HG03457 (cell line): ENCODE measurements at regions not wholly inside any gene's neighbourhood (a gene's known extent, or its start where the extent isn't known, plus 50 kb on each side); places are given as distances from the start of the nearest gene placed in this dataset.
"Not testable (repeated sequence)": the region's sequence is repeated elsewhere in the genome, so short reads cannot be mapped to it uniquely, and the experiment has no call there.

Source experiments
- ATAC-seq: cut with Tn5 transposase; IDR thresholded peaks from one replicate; pipeline ENCODE4 v1.9.1; 2021; ENCODE audit warnings: moderate number of reproducible peaks; ENCODE audit not compliant: unreplicated experiment

DNA sequence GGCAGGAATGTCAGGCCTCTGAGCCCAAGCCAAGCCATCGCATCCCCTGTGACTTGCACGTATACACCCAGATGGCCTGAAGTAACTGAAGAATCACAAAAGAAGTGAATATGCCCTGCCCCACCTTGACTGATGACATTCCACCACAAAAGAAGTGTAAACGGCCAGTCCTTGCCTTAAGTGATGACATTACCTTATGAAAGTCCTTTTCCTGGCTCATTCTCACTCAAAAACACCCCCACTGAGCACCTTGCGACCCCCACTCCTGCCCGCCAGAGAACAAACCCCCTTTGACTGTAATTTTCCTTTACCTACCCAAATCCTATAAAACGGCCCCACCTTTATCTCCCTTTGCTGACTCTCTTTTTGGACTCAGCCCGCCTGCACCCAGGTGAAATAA lies 185.8 kb upstream of the MEIS1 start:
- not testable (repeated sequence) for ATAC-seq

DNA sequence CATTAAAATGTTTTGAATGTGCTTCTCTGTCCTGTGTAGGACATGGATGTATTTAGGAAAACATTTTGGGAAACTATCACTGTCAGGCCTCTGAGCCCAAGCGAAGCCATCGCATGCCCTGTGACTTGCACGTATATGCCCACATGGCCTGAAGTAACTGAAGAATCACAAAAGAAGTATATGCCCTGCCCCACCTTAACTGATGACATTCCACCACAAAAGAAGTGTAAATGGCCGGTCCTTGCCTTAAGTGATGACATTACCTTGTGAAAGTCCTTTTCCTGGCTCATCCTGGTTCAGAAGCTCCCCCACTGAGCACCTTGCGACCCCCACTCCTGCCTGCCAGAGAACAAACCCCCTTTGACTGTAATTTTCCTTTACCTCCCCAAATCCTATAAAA lies 191.1 kb upstream of the MEIS1 start:
- ATAC-seq, result not testable (repeated sequence)

DNA sequence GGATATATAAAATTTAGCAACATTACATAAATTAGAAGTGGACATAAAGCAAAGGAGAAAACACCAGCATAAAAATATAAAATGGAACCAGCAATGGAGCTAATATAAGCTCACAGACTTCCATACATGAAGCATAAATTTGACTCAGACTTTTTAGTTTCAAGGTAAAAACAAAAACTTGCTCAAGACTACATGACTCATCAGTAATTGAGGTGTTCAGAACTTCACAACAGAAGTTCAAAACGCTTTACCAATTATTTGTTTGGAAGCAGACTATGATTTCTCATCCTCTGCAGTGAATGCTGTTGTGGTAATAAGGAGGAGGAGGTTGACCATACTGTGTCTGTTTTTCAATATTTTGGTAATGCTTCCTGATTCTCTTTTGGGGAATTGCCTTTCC lies 192.0 kb upstream of the MEIS1 start:
- ATAC-seq, result not testable (repeated sequence)

DNA sequence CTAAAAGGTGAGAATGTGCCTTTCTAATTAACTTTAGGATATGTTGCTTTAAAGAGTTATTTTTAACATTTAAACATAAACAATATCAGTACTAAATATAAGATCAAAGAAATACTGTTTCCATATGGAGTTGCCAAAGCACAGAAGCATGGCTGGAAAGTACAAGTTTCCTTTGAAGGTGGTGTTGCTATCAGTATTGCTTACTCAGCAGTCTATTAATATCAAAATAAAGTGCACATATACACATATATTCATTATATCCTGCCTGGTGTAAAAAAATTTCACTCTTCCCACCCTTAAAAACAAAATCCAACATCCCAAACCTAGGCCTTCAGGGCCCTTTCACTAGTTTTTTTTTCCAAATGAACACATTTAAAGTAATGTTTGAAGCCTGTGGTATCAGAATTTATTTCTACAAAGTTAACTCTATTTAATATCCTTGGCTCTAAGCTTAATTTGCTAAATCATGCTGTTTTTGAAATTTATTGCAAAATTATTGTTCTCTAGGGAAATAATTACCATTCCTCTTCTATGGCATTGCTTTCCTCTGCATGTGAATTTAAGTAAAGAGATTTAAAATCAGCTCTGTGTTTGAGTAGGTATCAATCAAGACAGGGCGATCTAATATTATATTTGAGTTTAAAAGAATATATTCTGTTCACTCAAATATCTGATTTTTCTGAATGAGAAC lies 192.7 kb upstream of the MEIS1 start:
- ATAC-seq, result no peak

DNA sequence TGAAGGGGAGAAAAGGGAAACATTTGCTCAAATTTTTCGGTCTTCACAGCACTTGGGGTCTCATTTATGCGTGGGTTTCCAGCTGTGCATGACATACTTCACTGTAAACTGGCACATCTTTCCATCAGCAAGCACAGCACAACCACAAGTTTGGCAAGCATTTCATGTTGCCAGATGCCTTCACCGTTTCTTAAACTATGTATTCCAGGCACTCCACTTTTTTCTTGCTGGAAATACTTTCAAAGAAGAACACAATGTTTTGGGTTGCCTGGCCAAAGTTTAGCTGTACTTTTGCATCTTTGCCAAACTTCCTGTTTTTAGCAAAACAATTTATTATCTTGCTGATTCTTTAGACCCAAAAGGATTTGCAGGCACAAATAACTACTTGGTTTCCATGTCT lies 194.6 kb upstream of the MEIS1 start:
- ATAC-seq, result no peak

DNA sequence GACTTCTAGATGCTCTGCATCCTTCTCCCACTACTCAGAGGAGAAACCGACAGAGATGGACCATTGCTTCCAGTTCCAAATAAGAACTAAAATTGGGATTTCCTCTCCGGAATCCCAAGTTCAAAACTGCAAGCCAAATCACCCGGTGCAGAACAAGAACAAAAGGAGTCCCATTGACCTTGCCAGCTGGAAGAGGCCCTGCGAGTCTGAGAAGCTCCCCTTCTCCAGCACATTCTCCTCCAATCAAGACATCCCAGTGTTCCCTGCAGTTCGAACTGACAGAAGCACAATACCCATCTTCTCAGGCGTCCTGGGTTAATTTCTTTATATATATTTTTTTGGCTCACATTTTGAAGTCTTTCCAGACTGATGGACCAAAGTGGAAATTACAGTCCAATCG lies 195.3 kb upstream of the MEIS1 start:
- no peak for ATAC-seq

DNA sequence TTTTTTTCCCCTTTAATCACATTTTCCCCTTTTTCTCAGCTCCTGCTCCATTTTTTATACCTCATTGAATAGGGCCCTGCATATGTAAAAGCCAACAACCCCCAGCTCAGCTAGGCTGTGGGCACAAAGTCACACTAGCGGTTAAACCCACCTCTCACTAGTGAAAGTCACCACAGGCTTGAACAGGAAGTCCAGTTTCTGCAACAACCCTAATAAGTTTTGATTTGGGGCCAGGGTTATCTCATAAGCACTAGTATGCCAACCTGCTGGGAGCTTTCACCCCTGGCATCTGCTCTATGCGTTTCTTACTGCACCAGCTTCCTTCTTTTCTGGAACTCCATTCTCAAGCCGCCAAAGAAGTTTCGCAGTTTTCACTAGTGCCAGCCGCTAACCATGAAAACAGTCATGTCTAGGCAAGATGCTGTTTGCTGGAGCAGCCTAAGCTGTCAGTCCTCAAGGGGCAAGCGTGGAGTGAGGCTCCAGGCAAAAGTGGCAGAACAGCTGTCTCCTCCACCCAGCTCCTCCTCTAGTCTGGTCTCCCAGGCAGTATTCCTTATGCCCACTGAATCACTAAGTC lies 197.0 kb upstream of the MEIS1 start:
- ATAC-seq, result no peak

DNA sequence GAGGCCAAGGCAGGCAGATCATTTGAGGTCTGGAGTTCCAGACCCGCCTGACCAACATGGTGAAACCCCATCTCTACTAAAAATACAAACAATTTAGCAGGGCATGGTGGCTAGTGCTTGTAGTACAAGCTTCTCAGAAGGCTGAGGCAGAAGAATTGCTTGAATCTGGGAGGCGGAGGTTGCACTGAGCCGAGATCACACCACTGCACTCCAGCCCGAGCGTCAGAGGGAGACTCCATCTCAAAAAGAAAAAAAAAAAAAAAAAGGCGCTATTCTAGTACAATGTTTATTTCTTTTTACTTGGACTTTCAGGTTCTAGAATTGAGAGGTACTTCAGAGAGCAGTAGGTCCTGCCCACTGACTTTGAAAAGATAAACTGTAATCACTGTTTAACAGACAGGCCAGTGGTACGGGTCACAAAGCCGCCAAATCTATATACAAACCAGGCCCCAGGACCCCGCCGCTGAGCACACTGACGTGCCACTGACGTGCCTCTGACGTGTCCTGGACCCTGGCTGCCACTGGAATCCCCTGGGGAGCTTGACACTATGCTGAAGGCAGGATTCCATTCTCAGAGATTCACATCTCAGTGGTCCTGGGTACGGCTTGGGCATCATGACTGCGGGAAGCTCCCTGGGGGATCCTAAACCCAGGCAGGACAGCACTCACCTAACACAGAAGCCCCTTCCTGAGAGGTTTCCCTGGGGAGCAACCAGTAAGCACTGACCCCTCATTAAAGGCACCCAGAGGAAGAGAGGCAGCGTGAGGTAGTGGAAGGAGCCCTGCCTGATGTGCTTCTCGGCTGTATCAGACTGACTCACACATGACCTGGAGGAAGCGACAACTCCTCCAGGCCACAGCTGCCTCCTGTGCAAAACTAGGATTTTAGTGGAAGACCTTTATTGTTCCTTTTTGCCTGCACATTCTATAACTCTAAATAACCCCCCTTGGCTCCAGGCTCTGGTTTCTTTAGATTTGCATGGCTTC lies 197.8 kb upstream of the MEIS1 start:
- no peak for ATAC-seq

DNA sequence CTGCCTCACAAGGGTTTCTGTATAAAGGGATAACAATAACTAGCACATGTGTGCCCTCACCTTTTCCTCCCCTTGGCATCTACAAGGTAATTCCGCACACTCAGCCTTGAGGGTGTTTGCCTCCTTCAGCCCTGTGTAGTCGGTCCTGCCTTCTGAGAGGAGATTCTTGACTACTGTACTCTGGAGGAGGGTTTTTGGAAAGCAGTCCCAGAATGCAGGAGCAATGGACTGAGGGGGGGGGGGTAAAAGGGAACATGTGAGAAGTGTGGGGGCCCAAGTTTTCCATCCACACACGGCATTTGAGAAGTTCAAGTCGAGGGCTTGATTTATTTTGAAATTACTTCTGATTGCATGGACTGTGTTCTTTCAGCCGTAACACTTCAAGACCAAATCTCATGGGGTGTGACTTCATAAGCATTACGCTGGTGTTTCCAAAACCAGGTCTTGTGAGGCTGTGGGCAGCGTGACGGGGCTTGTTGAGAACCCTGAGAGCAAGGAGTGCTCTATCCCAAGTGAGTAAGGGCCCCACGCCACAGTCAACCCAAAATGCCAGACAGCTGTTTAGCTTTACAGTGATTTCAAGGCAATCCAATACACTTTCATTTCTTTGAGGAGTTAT lies 198.7 kb upstream of the MEIS1 start:
- ATAC-seq, result no peak

DNA sequence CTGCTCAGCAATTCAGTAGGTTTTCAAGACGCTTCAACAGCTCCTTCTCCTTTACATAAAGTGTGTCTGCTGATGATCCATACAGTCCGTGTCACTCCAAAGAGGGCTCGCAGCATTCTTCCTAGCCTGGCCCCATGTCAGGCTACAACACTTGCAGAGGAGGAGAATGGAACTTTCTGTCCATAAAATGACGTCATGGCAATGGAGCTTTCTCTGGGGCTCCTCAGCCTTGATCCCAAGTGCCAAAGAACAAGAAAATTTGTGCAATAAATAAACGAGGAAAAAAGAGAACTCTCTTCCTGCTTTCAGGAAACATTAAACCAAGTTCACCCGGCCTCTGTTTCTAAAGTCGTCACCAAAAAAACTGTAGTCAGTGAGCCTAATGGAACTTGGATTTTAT lies 199.5 kb upstream of the MEIS1 start:
- ATAC-seq, result no peak

DNA sequence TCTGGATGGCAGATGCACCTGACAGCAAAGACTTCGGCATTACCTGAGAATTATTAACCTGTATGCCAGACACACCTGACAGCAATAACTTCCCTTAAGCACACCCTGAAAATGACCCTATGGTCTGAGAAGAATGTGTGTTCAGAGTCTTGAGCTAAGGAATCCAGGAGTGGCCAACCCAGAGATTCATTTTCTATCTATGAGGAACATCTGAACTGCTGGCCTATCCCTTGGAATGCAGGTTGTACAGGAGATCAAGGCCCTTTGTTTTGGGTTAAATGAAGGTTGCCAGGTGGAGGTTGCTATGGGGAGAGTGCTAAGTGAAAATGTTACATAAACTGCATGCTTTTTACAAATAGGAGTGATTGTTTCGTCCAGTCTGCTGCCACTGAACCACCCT lies 200.9 kb upstream of the MEIS1 start:
- no peak for ATAC-seq

DNA sequence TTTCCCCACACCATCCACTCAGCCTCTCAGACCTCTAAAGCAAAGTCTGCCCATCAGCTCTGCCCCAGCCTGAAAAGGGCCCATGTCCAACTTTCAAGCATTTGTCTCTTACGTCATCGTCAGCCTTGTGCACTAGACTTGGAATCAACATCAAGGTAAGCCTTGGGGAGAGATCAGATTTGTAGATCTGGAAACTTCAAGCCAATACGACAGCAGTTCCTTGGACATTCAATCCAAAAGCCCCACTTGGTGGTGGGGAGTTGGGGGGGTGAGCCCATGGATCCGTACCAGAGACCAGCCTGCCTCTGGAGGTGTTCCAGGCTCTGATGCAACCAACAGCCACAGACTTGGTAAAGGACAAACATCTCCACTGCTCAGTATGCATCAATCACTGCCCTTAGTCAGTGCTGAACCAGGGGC lies 206.8 kb upstream of the MEIS1 start:
- no peak for ATAC-seq

DNA sequence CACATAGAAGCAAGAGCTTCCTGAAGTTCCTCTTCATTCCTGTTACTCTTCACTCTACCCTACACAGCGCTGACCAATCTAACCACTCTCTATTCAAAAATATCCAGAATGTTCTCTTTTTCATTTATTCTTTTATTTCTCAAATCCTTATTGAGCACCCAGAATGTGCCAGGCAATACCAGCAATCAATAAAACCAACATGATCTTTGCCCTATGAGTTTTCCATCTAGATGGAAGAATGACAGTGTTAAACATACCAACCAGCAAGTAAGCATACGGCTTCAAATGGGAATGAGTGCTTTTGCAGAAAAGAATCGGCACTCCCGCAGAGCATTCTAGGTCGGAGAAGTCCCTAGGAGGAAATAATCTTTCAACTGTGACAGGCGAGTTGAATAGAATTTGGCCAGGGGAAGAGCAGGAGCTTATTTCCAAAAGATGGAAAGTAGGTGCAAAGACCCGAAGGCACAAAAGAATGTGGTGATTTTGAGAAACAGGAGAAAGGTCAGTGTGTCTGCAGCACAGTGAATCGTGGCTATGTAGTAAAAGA lies 217.8 kb upstream of the MEIS1 start:
- ATAC-seq, result no peak

DNA sequence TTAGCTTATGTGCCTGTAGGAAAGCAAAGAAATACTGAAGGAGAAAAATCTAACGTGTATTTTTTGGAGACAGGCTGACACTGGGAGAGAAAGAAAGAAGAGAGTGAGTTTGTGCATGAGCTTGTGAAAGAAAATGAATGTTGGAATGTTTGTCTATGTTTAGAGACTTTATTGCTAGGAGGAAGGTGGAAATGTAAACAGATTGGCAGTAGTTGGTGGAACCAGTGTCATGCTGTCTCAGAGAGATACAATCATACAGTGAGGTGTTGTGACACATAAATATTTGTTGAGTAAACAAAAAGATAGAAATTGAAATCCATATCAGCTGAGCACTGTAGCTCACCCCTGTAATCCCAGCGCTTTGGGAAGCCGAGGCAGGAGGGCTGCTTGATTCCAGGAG lies 222.2 kb upstream of the MEIS1 start:
- no peak for ATAC-seq

DNA sequence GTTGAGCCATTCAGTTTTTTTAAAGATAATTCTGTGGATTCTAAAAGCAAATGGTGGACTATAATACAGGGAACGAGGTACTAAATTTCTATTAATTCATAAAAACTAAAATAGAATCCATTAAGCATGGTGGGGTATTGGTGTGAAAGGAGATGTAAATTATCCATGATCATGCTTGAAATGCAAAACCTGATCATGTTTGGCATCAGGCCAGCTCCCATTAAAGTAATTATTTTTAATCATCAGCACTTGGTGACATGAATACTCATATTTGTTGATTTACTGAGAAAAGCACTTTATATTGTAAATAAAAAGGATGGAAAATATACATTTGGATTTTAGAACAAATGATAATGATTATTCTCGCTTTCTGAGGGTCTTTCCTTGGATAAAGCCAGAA lies 232.3 kb upstream of the MEIS1 start:
- ATAC-seq, result no peak

DNA sequence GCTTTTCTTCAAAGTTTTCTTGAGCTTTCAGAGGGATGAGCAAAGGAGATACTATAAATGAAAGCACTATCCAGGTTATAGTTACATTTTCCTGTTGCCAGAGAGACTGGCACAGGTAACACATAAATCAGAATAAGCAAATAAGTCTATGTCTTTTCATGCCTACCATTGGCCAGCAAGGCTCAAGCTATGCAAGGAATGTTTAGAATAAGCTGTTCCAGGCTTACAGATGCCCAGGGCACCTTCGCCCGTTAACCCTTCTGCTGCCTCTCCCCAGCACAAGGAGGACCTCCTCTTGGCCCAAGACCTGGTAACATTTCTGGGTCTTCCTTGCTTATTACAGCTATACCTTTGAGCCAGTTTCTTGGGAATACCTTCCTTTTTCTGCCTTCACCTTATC lies 233.7 kb upstream of the MEIS1 start:
- no peak for ATAC-seq

DNA sequence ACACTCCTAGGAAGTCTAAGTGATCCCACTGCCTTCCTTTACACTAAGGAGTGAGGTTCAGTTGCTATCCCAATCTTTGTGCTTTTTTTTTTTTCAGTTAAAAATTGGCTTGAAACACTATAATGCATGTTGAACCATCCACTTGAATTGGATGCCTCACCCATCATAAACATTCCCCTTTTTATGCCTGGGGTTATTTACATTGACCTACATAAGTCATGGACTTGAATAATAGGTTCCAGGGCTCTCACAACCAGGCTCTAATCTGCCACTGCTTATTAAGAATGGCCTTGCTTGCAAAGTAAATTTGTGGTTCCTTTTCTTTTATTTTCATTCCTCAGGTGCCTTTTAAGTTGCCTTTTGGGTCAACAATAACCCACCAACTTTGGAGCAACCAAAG lies 236.1 kb upstream of the MEIS1 start:
- no peak for ATAC-seq

DNA sequence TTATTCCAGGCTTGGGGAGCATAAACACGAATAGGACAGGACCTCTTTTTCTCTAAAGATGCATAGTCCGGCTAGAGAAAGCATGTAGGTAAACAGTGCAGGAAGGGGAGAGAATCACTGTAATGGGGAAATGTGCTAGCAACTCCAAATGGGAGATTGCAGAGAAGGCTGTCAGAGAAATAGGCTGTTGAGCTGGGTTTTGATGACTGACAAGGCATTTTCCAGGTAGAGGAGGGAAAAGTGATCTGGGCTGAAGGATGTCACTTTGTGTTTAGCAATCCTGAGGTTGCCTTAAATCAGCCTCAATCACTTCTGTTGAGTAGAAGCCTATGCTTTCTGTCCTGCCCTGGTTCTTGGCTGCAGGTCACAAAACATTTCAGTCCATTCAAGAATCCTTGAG lies 242.0 kb upstream of the MEIS1 start:
- no peak for ATAC-seq

DNA sequence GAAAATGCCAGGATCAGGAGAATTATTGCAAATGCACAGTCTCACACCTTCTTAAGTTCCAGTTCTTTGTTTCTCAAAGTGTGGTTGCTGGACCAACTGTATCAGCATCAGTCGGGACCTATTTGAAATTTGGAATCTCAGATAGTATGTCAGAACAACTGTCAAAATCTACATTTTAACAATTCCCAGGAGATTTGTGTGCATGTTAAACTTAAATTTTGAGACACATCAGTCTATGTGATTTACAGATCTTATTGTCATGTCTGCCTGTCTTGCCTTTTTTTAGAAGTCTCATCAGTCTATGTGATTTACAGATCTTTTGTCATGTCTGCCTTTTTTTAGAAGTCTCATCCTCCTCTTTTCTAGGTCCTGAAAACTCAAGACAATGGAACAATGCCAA lies 243.6 kb upstream of the MEIS1 start:
- ATAC-seq, result no peak

DNA sequence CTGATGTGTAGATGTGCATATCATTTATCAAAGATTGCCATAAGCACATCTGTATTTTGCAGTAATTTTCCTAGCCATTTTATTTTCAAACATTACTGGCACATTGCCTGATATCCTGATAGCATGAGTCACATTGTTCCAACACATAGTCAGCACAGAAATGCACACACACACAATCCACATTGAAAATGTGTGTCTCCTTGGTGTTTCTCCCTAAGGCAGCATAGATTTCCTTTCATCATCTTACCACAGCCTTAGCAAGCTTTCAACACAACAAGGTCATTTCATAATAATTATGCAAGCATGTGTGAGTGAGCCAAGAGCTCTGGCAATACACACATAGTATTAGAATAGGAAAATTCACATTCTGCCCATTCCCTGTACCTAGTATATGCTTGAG lies 245.4 kb upstream of the MEIS1 start:
- no peak for ATAC-seq

DNA sequence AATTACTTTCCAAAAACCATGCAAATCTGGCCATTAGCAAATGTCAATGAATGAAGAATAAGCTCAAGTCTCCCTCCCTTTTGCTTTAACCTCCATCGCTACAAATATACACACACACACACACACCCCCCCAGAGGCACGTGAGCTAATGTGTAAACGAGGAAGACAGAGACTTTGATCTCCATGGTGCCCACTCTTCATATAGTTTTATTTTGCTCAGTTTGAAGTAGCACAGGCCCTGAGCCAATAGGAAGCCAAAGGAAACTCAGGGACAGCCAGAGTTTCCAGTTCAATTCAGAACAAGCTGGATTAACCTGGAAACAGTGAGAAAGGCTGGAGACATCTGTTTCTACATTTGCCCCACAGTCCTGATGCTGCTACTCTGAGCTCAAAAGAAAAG lies 248.4 kb upstream of the MEIS1 start:
- no peak for ATAC-seq
